HTR-8/SVneo (cell line): ENCODE measurements at regions not wholly inside any gene's neighbourhood (a gene's known extent, or its start where the extent isn't known, plus 50 kb on each side); places are given as distances from the start of the nearest gene placed in this dataset.
A peak's percentile ranks its signal among the peaks of the same experiment; 100 is the strongest.
"Not testable (repeated sequence)": the region's sequence is repeated elsewhere in the genome, so short reads cannot be mapped to it uniquely, and the experiment has no call there.

Source experiments
- DNase-seq: peaks from one replicate; pipeline ENCODE4 v3.0.0; 2011; ENCODE audit warnings: low spot score, mixed read lengths; ENCODE audit not compliant: insufficient read length
- FAIRE-seq: peaks from 2 replicates; lab custom pipeline; 2011; peaks lifted over from hg19 to GRCh38; lab: Jason Lieb, UNC

GRCh38 chr2:53407363-53408080, 360.1 kb upstream of the CHAC2 start:
- FAIRE-seq (no peak), DNase-seq (no peak)

GRCh38 chr2:53403792-53404413, 363.7 kb upstream of the CHAC2 start:
- FAIRE-seq: peak; percentile 62
- DNase-seq: peak; percentile 53

GRCh38 chr2:53397085-53397484, 370.5 kb upstream of the CHAC2 start:
- no peak for FAIRE-seq
- no peak for DNase-seq

- FAIRE-seq (no peak), DNase-seq (no peak)
Observed at GRCh38 chr2:53381271-53381670, 386.3 kb upstream of the CHAC2 start.

- DNase-seq: no peak
- no peak for FAIRE-seq
Observed at GRCh38 chr2:53379547-53379946, 388.1 kb upstream of the CHAC2 start.

DNA sequence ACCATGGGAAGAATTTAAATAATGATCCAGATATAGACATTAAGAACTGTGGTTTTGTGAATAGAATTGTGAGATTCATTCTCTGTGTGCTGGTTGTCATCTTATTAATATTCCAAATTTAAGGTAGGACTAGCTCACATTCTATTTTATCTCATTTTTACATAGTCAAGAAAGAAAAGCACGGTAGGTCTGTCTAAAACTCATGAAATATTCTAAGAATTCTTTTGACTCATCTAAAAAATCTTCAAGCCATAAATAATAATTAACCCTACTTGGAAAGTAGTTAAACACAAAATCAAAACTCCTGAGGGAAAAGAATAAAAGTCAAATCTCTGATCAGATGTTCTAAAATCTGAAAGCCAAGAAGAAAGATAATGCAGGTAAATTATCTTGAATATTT, 388.8 kb upstream of the CHAC2 start:
- FAIRE-seq: no peak

DNA sequence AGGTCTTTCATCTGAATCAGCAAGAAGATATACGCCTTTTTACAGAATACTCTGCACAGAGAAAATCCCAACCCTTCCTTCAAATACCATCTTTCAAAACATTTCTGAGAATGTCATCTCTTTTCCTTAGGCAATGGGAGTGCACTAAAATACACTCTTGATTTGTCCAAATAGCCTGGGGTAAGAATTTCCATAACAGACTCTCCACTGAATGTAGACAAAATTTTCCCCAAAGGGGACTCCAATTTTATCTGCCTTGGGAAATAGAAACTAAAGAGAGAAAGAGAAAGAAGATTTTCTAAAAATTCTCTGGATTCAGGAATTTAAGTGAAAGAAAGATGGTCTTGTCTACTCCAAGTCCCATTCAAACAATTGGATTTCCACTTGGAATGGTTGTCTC, 394.5 kb upstream of the CHAC2 start:
- DNase-seq: no peak
- FAIRE-seq: no peak

More for the DNA sequence above, 388.8 kb upstream of the CHAC2 start:
- DNase-seq: no peak

GRCh38 chr2:53366543-53366942, 401.1 kb upstream of the CHAC2 start:
- no peak for FAIRE-seq
- no peak for DNase-seq

GRCh38 chr2:53362934-53363333, 404.7 kb upstream of the CHAC2 start:
- DNase-seq: no peak
- no peak for FAIRE-seq

- FAIRE-seq (no peak), DNase-seq (no peak)
Observed at GRCh38 chr2:53356291-53356905, 411.2 kb upstream of the CHAC2 start.

DNA sequence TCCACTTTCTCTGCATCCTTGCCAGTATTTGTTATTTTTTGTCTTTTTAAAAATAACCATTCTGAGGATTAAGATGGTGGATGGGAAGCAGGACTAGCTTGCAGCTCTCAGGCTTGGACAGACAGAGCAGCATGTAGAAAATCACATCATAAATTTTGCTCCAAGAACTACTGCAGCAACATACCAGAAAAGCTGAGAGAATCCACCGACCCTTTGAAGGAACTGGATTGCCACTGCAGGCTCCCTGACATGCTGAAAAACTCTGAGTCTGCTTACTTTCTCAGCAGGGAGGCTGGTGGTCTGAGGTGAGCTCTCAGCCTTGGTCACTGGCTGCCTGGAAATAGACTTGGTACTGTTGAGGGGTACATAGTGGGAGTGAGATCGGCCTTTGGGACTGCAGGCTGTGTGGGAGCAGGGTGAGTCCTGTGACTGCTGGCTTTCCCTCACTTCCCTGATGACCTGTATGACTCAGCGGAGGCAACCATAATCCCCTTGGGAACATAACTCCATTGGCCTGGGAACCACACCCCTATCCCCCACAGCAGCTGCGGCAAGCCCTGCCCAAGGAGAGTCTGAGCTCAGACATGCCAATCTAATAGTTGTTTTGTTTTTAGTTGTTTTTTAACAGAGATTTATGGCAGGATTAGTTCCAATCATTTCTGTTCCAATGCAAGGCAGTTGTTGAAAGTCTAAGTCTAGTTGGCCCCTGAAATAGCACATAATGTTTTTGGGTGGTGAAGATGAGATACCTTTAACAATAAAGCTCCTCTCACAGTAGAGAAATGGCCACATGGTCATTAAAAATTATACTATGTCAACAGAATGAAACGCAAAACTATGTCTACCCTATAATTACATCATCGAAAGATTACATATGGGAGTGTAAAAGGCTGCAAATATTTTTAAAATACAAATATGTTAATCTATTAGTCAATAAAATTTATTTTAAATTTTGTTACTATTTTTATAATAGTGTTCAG, 414.2 kb upstream of the CHAC2 start:
- FAIRE-seq (peak; percentile 91), DNase-seq (peak; percentile 36)

DNA sequence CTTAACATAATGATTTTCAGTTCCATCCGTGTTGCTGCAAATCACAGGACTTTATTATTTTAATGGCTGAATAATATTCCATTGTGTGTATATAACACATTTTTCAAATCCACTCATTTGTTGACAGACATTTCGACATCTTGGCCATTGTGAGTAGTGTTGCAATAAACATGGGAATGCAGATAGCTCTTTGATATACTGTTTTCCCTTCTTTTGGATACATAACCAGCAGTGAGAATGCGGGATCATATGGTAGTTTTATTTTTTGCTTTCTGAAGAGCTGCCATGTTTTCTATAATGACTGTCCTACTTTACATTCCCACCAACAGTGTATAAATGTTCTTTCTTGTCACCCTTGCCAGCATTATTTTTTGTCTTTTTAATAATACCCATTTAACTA, 420.3 kb upstream of the CHAC2 start:
- FAIRE-seq: no peak
- no peak for DNase-seq

DNA sequence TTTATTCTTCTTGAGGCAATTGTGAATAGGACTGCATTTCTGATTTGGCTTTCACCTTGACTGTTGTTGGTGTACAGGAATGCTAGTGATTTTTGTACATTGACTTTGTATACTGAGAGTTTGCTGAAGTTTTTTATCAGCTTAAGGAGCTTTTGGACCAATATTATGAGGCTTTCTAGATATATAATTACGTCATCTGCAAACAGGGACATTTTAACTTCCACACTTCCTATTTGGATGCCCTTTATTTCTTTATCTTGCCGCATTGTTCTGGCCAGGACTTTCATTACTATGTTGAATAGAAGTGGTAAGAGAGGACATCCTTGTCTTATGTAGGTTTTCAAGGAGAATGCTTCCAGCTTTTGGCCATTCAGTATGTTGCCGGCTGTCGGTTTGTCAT, 425.4 kb upstream of the CHAC2 start:
- no peak for DNase-seq
- no peak for FAIRE-seq

GRCh38 chr2:53334610-53335009, 433.0 kb upstream of the CHAC2 start:
- FAIRE-seq: no peak
- DNase-seq: no peak

DNA sequence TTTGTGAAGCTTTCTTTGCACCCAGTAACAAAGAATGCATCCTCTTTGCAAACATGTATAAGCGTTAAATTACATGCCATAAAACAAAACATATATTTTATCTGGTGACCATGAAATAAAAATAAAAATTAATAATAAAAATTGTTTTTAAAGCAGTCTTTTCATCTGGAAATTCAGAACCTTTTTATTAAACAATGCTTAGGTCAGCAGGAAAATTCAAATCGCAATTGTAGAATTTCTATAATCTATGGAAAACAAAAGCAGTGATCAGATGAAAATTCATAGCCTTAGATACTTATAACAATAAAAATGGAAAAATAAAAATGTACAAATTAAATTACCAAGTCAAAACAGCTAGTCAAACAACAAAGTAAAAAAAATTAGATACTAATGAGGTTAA, 435.9 kb upstream of the CHAC2 start:
- no peak for DNase-seq
- no peak for FAIRE-seq

GRCh38 chr2:53317861-53318260, 449.7 kb upstream of the CHAC2 start:
- DNase-seq (peak; percentile 7), FAIRE-seq (no peak)

DNA sequence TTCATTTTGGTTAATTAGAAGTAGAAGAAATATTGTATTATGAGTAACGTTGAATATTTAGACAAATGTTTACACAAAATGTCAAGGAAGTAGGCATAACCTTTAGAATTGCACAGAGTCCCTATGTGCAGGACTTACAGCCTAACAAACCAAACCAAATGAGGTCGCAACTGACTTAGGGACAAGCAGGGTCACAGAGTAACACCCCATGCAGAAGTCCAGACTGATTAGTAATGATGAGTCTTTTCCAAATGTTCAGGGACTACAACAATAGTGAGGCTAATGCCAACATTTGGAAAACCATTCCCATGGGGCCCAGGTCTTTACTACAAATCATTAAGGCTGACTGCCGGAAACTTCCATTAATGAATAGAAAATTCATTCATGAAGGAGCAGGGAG, 452.5 kb upstream of the CHAC2 start:
- FAIRE-seq: no peak
- no peak for DNase-seq

- DNase-seq (no peak), FAIRE-seq (peak; percentile 4)
Observed at GRCh38 chr2:53314718-53315117, 452.9 kb upstream of the CHAC2 start.

- FAIRE-seq, DNase-seq: not testable (repeated sequence)
Observed at GRCh38 chr2:53313644-53314043, 454.0 kb upstream of the CHAC2 start.

DNA sequence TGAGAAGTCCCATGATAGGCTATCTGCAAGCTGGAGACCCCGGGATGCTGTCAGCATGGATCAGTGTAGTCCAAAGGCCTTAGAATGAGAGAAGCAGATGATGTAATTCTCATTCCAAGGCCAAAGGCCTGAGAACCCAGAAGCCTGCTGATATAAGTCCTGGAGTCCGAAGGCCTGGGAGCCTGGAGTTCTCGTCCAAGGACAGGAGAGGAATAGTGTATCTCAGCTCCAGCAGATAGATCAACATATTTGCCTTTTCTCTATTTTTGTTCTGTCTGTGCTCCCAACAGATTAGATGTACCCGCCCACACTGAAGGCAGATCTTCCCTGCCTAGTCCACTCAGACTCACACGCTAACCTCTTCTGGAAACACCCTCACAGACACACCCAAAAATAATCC, 454.9 kb upstream of the CHAC2 start:
- no peak for DNase-seq
- FAIRE-seq: no peak
